C4-2B (cell line): ENCODE measurements at regions not wholly inside any gene's neighbourhood (a gene's known extent, or its start where the extent isn't known, plus 50 kb on each side); places are given as distances from the start of the nearest gene placed in this dataset.

Experiments used
- CTCF ChIP-seq: fragments of 450-650 bp; conservative IDR thresholded peaks from 2 replicates; pipeline ENCODE4 v1.5.1; 2017; ENCODE audit warnings: mild to moderate bottlenecking
- ZFX ChIP-seq: fragments of 450-650 bp; IDR thresholded peaks from 2 replicates; pipeline ENCODE4 v1.6.1; 2017

- no peak for TF ChIP-seq CTCF
- no peak for TF ChIP-seq ZFX
Measured at GRCh38 chr12:78489990-78490389, 374.6 kb upstream of the SYT1 start.
